Breast epithelium (tissue), 4 donors: ENCODE measurements at regions not wholly inside any gene's neighbourhood (a gene's known extent, or its start where the extent isn't known, plus 50 kb on each side); places are given as distances from the start of the nearest gene placed in this dataset.
A peak's percentile ranks its signal among the peaks of the same experiment; 100 is the strongest.

ENCODE experiments used
- DNase-seq, 2 donors: peaks; one replicate each; pipeline ENCODE4 v3.0.0-alpha.2; 2019; ENCODE audit warnings: low spot score in 2 of 2
- H3K27ac ChIP-seq, 2 donors: fragments of 200-600 bp; sonication (generic) in 1 of 2; one replicate each; pipeline ENCODE4 v1.5.1; 2016 to 2019; ENCODE audit warnings: mild to moderate bottlenecking in 1 of 2
- H3K27me3 ChIP-seq, 2 donors: fragments of 200-600 bp; sonication (generic) in 1 of 2; one replicate each; pipeline versions ENCODE4 v1.5.1 to v1.6.0; 2017 to 2019; ENCODE audit warnings: control low read depth in 1 of 2, mild to moderate bottlenecking in 1 of 2
- H3K36me3 ChIP-seq: fragments of 200-600 bp; one replicate; pipeline ENCODE4 v1.5.1; 2019
- H3K4me1 ChIP-seq, 2 donors: fragments of 200-600 bp; sonication (generic); one replicate each; pipeline ENCODE4 v1.5.1; 2016 to 2019; ENCODE audit warnings: control low read depth in 1 of 2
- H3K4me3 ChIP-seq, 3 donors: fragments of 200-600 bp; sonication (generic); 1 replicate in 2 of 3; 2 replicates in 1 of 3; pipeline ENCODE4 v1.5.1; 2016 to 2019; ENCODE audit warnings: mild to moderate bottlenecking in 3 of 3, moderate library complexity in 2 of 3
- H3K9me3 ChIP-seq, 2 donors: fragments of 200-600 bp; sonication (generic) in 1 of 2; one replicate each; pipeline ENCODE4 v1.5.1; 2016 to 2019; ENCODE audit warnings: control low read depth in 1 of 2
- POLR2A ChIP-seq: fragments of 450-650 bp; IDR thresholded peaks from one replicate; pipeline ENCODE4 v1.6.1; 2016; ENCODE audit warnings: antibody characterized with exemption, mild to moderate bottlenecking, moderate library complexity
- POLR2AphosphoS5 ChIP-seq, 3 donors: sonication (generic); formaldehyde crosslinking; IDR thresholded peaks; one replicate each; pipeline ENCODE4 v1.6.1; 2017; ENCODE audit warnings: antibody characterized with exemption in 3 of 3
- intact Hi-C: fragments of 100-400 bp; cut with DNase I; formaldehyde crosslinking; loops from one replicate; pipeline ENCODE4 v1.15.1; 2023; ENCODE audit warnings: low total_unique reads
- TF ChIP-seq, protein P1 (sequence below), 3 donors: fragments of 450-650 bp; IDR thresholded peaks; one replicate each; pipeline ENCODE4 v1.5.1; 2016 to 2017; ENCODE audit warnings: antibody characterized with exemption in 3 of 3, mild to moderate bottlenecking in 3 of 3, moderate library complexity in 3 of 3

DNA sequence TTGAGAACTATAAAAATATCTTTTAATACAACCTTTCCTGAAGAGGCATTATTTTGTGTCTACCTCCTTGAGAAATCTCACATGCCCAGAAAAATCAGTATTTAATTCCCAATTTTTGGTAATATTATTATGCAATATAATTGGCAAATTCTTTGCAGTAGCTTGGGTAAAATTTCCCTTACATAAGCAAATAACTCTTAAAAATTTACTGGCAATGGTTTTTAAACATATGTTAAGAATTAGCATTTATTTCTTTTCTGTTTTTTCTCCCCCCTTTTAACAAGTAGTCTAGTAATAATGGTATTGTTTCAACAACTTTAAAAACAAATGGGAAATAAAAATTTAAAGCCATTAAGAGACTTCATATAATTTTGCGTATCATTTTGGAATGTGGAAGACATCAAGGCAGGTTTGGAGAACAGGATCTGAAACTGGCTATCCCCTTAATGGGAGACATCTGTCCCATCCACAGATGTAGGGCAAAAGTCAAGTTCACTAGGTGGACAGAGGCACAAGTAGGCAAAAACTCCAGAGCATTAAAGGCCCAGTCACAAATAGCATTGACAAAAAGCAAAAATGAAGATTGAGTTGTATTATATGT, 89.6 kb upstream of the AADACL2 start:
- DNase-seq: no peak
- Histone ChIP-seq H3K36me3 (no peaks in the 10 kb centered on the region), H3K27ac (no peak overlapping the region), H3K4me1 (no peaks in the 10 kb centered on the region), H3K27me3 (no peaks in the 10 kb centered on the region), H3K4me3 (no peak overlapping the region), H3K9me3 (no peaks in the 10 kb centered on the region)
- intact Hi-C loops: no loop called here
- TF ChIP-seq POLR2A (no peak), POLR2AphosphoS5 (IDR thresholded peaks at IDR 0.05) (no peak)
- TF ChIP-seq, protein P1, sequence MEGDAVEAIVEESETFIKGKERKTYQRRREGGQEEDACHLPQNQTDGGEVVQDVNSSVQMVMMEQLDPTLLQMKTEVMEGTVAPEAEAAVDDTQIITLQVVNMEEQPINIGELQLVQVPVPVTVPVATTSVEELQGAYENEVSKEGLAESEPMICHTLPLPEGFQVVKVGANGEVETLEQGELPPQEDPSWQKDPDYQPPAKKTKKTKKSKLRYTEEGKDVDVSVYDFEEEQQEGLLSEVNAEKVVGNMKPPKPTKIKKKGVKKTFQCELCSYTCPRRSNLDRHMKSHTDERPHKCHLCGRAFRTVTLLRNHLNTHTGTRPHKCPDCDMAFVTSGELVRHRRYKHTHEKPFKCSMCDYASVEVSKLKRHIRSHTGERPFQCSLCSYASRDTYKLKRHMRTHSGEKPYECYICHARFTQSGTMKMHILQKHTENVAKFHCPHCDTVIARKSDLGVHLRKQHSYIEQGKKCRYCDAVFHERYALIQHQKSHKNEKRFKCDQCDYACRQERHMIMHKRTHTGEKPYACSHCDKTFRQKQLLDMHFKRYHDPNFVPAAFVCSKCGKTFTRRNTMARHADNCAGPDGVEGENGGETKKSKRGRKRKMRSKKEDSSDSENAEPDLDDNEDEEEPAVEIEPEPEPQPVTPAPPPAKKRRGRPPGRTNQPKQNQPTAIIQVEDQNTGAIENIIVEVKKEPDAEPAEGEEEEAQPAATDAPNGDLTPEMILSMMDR (IDR thresholded peaks at IDR 0.05): no peak

DNA sequence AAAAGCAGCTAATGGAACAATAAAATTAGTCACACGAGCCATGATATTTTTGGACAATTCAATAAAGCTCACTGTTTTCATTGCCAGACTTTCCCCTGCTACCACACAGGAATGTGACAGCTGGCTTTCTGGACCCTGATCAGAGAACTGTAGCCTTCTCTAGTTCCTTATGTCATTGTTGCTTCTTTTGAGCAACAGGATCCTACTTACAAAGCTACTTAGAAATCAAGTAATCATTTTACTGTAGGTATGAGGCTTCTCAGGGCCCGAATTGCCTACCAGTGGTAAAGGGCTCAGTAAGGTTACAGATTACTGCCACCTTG, 94.3 kb upstream of the AADACL2 start:
- Histone ChIP-seq H3K4me1 (no peaks in the 10 kb centered on the region), H3K27me3 (no peaks in the 10 kb centered on the region), H3K9me3 (no peaks in the 10 kb centered on the region), H3K36me3 (no peaks in the 10 kb centered on the region), H3K4me3 (no peak overlapping the region), H3K27ac (peak overlapping the region in 1 of 2 donors; percentile 19)
- intact Hi-C loops: no loop called here
- TF ChIP-seq POLR2AphosphoS5 (IDR thresholded peaks at IDR 0.05) (no peak), POLR2A (no peak)
- TF ChIP-seq, protein P1 (IDR thresholded peaks at IDR 0.05): no peak
- DNase-seq: no peak

DNA sequence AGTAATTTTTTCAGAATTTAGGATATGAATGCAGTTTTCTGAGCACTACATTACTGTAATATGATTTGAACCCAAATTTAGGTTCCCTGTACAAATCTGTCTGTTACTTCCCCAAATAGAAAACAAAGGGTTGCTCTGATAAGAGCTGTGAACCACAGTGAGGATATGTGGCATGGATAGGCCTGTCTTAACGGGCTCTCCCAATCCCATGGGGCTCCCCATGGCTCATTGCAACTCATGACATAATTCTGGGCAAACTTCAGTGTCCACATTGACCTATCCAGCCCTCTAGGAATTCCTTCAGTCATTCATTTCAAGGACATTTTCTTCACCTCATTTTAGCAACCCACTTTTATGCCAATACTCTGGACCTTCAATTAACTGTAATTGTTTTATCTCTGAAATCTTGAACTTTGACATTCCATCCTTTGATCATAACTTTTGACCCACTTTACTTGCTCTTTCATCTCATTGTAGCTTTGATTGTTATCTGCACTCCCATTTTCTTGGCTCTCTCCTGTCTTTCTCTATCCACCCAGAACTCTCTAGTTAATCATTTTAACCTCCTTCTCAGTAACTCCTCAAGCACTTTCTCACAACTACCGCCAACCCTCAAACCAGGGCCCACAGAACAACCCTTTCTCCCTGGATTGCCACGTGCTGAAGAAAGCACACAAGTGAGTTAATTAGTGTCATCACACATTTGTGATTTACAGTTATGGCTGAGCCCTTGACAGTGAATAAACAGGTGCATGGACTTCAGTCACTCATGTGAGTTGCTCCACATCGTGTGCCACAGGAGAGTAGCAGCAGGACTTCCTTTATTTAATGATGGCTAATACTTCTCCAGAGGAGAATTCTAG, 94.9 kb upstream of the AADACL2 start:
- intact Hi-C loops: no loop called here
- H3K36me3 ChIP-seq: no peaks in the 10 kb centered on the region
- H3K9me3 ChIP-seq: no peaks in the 10 kb centered on the region
- no peaks in the 10 kb centered on the region for H3K27me3 ChIP-seq
- DNase-seq: no peak
- no peaks in the 10 kb centered on the region for H3K4me1 ChIP-seq
- H3K27ac ChIP-seq: no peak overlapping the region
- TF ChIP-seq, protein P1 (IDR thresholded peaks at IDR 0.05): no peak
- TF ChIP-seq POLR2A (no peak), POLR2AphosphoS5 (IDR thresholded peaks at IDR 0.05) (no peak)
- no peak overlapping the region for H3K4me3 ChIP-seq

DNA sequence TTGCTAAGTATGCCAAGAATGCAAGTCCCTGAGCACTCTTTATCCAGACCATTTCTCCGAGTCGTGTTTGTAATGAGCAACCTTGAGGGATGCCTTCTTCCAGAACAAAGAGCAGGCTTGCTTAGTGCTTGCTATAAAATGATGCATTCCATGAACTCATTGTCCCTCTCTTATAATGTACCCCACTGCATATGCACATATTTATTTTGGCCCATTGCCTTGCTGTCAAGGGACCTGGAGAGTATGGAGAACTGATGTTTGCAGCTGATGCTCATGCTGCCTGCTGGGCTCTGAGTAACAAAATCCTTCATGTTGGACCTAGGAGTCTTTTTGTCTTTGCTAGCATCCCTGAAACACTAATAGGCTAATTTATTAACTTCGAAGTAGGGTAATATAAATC, 97.8 kb upstream of the AADACL2 start:
- H3K4me3 ChIP-seq: no peak overlapping the region
- intact Hi-C loops: no loop called here
- H3K4me1 ChIP-seq: peaks cover 0 to 4% of the 10 kb centered on the region in 2 donors
- H3K36me3 ChIP-seq: no peaks in the 10 kb centered on the region
- no peaks in the 10 kb centered on the region for H3K9me3 ChIP-seq
- TF ChIP-seq POLR2A (no peak), POLR2AphosphoS5 (IDR thresholded peaks at IDR 0.05) (no peak)
- TF ChIP-seq, protein P1 (IDR thresholded peaks at IDR 0.05): no peak
- H3K27me3 ChIP-seq: no peaks in the 10 kb centered on the region
- H3K27ac ChIP-seq: no peak overlapping the region
- no peak for DNase-seq

DNA sequence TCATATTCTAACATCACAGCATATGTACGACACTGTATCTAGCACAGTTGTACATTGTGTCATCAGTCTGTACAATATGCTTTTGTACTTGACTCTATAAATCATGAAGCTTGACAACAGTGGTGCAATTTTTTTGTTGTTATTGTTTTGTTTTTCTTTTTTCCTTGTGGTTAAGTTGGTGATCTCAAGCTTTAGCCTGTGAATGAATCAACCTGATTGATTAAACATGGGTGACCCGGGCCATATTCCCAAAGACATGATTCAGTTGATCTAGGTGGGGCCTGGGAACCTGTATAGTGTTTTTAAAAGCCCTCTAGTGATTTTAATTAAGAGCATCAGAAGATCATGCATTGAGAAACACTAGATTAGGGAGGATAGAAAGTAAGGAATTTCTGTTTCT, 101.8 kb upstream of the AADACL2 start:
- DNase-seq: no peak
- TF ChIP-seq POLR2A (no peak), POLR2AphosphoS5 (IDR thresholded peaks at IDR 0.05) (no peak)
- TF ChIP-seq, protein P1 (IDR thresholded peaks at IDR 0.05): no peak
- Histone ChIP-seq H3K27me3 (no peaks in the 10 kb centered on the region), H3K9me3 (no peaks in the 10 kb centered on the region), H3K4me3 (no peak overlapping the region), H3K27ac (peak overlapping the region in 1 of 2 donors; percentile 28), H3K4me1 (peaks cover 0 to 4% of the 10 kb centered on the region in 2 donors), H3K36me3 (no peaks in the 10 kb centered on the region)
- intact Hi-C loops: no loop called here
